Breast epithelium (tissue), 4 donors: ENCODE measurements at regions not wholly inside any gene's neighbourhood (a gene's known extent, or its start where the extent isn't known, plus 50 kb on each side); places are given as distances from the start of the nearest gene placed in this dataset.

Experiments
- DNase-seq, 2 donors: peaks; one replicate each; pipeline ENCODE4 v3.0.0-alpha.2; 2019; ENCODE audit warnings: low spot score in 2 of 2
- H3K27ac ChIP-seq, 2 donors: fragments of 200-600 bp; sonication (generic) in 1 of 2; one replicate each; pipeline ENCODE4 v1.5.1; 2016 to 2019; ENCODE audit warnings: mild to moderate bottlenecking in 1 of 2
- H3K27me3 ChIP-seq, 2 donors: fragments of 200-600 bp; sonication (generic) in 1 of 2; one replicate each; pipeline versions ENCODE4 v1.5.1 to v1.6.0; 2017 to 2019; ENCODE audit warnings: control low read depth in 1 of 2, mild to moderate bottlenecking in 1 of 2
- H3K36me3 ChIP-seq: fragments of 200-600 bp; one replicate; pipeline ENCODE4 v1.5.1; 2019
- H3K4me1 ChIP-seq, 2 donors: fragments of 200-600 bp; sonication (generic); one replicate each; pipeline ENCODE4 v1.5.1; 2016 to 2019; ENCODE audit warnings: control low read depth in 1 of 2
- H3K4me3 ChIP-seq, 3 donors: fragments of 200-600 bp; sonication (generic); 1 replicate in 2 of 3; 2 replicates in 1 of 3; pipeline ENCODE4 v1.5.1; 2016 to 2019; ENCODE audit warnings: mild to moderate bottlenecking in 3 of 3, moderate library complexity in 2 of 3
- H3K9me3 ChIP-seq, 2 donors: fragments of 200-600 bp; sonication (generic) in 1 of 2; one replicate each; pipeline ENCODE4 v1.5.1; 2016 to 2019; ENCODE audit warnings: control low read depth in 1 of 2
- CTCF ChIP-seq, 3 donors: fragments of 450-650 bp; IDR thresholded peaks; one replicate each; pipeline ENCODE4 v1.5.1; 2016 to 2017; ENCODE audit warnings: antibody characterized with exemption in 3 of 3, mild to moderate bottlenecking in 3 of 3, moderate library complexity in 3 of 3
- POLR2A ChIP-seq: fragments of 450-650 bp; IDR thresholded peaks from one replicate; pipeline ENCODE4 v1.6.1; 2016; ENCODE audit warnings: antibody characterized with exemption, mild to moderate bottlenecking, moderate library complexity
- POLR2AphosphoS5 ChIP-seq, 3 donors: sonication (generic); formaldehyde crosslinking; IDR thresholded peaks; one replicate each; pipeline ENCODE4 v1.6.1; 2017; ENCODE audit warnings: antibody characterized with exemption in 3 of 3
- intact Hi-C: fragments of 100-400 bp; cut with DNase I; formaldehyde crosslinking; loops from one replicate; pipeline ENCODE4 v1.15.1; 2023; ENCODE audit warnings: low total_unique reads

DNA sequence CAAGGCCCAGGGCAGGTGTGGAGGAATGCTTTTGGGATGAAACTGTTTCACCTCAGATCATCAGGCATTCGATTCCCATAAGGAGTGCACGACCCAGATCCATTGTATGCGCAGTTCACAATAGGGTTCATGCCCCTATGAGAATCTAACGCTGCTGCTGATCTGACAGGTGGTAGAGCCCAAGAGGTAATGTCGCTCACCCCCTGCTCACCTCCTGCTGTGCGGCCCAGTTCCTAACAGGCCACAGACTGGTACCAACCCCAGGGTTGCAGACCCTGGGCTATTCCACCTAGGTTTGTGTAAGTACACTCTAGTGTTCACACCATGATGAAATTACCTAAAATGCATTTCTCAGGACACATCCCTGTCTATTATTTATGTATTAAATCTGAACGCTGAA is 72.5 kb downstream of the COPS8 start:
- Histone ChIP-seq H3K4me3 (no peak overlapping the region), H3K27ac (peak overlapping the region in 1 of 2 donors; percentile 4), H3K9me3 (no peaks in the 10 kb centered on the region), H3K27me3 (no peaks in the 10 kb centered on the region), H3K36me3 (no peaks in the 10 kb centered on the region), H3K4me1 (no peaks in the 10 kb centered on the region)
- no peak for TF ChIP-seq POLR2A
- no peak for TF ChIP-seq CTCF (IDR thresholded peaks at IDR 0.05)
- no peak for TF ChIP-seq POLR2AphosphoS5 (IDR thresholded peaks at IDR 0.05)
- no peak for DNase-seq
- intact Hi-C loops: no loop called here

- intact Hi-C loops: no loop called here
- Histone ChIP-seq H3K4me3 (no peak overlapping the region), H3K4me1 (no peaks in the 10 kb centered on the region), H3K27ac (peak overlapping the region; percentile 72 to 86), H3K27me3 (no peaks in the 10 kb centered on the region), H3K9me3 (no peaks in the 10 kb centered on the region), H3K36me3 (no peaks in the 10 kb centered on the region)
- TF ChIP-seq POLR2AphosphoS5 (IDR thresholded peaks at IDR 0.05) (no peak), POLR2A (no peak), CTCF (IDR thresholded peaks at IDR 0.05) (no peak)
- no peak for DNase-seq
These were observed 73.6 kb downstream of the COPS8 start for GRCh38 chr2:237159006-237159911.

DNA sequence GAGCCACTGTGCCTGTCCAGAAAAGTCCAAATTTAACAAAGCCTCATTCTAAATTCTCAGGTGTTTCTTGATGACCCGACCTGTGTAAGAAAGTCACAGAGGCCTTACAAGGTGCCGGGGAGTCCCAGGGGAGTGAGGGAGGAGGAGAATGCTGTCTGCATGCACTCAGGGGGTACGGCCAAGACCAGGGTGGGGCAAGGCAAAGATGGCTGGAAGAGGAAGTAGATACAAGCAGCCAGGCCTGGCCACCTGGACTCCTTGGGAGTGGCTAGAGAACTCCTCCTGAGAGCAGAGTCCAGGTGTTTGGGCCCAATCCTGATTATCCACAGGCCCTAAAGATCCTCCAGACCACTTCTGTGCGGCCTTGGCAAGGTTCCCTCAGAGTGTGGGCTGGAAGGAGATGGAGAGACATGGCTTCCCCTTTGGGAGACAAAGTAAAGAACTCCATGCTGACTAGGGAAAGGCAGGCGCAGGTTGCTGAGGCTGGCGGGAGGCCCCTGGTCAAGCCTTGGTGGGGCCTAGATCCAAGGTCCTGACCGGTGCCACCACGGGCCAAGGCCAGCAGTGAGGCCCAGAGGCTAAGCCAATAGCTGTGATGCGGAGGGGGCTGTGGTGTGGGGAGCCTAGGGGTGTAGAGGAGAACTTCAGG is 74.7 kb downstream of the COPS8 start:
- no peak for DNase-seq
- Histone ChIP-seq H3K36me3 (no peaks in the 10 kb centered on the region), H3K27me3 (no peaks in the 10 kb centered on the region), H3K4me3 (no peak overlapping the region), H3K4me1 (no peaks in the 10 kb centered on the region), H3K9me3 (no peaks in the 10 kb centered on the region), H3K27ac (peak overlapping the region; percentile 86 to 92)
- TF ChIP-seq POLR2AphosphoS5 (IDR thresholded peaks at IDR 0.05): no peak
- no peak for TF ChIP-seq CTCF (IDR thresholded peaks at IDR 0.05)
- no peak for TF ChIP-seq POLR2A
- intact Hi-C loops: no loop called here

- Histone ChIP-seq H3K4me1 (no peaks in the 10 kb centered on the region), H3K27me3 (no peaks in the 10 kb centered on the region), H3K27ac (peak overlapping the region; percentile 86 to 92), H3K9me3 (no peaks in the 10 kb centered on the region), H3K4me3 (no peak overlapping the region), H3K36me3 (no peaks in the 10 kb centered on the region)
- DNase-seq: no peak
- TF ChIP-seq POLR2A: no peak
- peak; percentile 56 to 91 (median 72) for TF ChIP-seq POLR2AphosphoS5 (IDR thresholded peaks at IDR 0.05)
- intact Hi-C loops: no loop called here
These were observed 75.5 kb downstream of the COPS8 start for GRCh38 chr2:237161189-237161588.

DNA sequence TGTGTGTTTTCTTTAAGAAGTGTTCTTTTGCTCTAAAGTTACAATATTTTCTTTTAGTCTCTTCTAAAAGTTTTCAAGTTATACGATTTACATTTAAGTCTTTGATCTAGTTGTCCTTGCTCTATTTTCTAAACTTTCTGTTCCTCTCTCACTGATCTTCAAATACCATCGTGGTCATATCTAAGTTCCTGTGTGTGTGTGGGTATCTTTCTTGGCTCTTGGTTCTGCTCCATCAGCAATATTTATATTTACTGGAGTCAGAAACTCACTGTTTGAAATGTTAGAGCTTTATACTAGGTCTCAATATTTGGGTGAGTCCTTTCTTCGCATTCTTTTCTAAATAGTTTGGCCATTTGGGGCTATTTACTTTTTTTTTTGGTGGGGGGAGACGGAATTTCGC is 77.3 kb downstream of the COPS8 start:
- no peaks in the 10 kb centered on the region for H3K9me3 ChIP-seq
- intact Hi-C loops: no loop called here
- H3K27ac ChIP-seq: peak overlapping the region in 1 of 2 donors; percentile 39
- no peak for TF ChIP-seq CTCF (IDR thresholded peaks at IDR 0.05)
- no peak for TF ChIP-seq POLR2A
- no peak for TF ChIP-seq POLR2AphosphoS5 (IDR thresholded peaks at IDR 0.05)
- no peaks in the 10 kb centered on the region for H3K27me3 ChIP-seq
- no peaks in the 10 kb centered on the region for H3K4me1 ChIP-seq
- no peaks in the 10 kb centered on the region for H3K36me3 ChIP-seq
- H3K4me3 ChIP-seq: no peak overlapping the region
- no peak for DNase-seq
